Gastroesophageal sphincter (tissue), 2 donors: ENCODE measurements at regions not wholly inside any gene's neighbourhood (a gene's known extent, or its start where the extent isn't known, plus 50 kb on each side); places are given as distances from the start of the nearest gene placed in this dataset.

Experiments used
- EP300 ChIP-seq: sonication (generic); formaldehyde crosslinking; IDR thresholded peaks from one replicate; pipeline ENCODE4 v1.6.1; 2017; ENCODE audit warnings: antibody characterized with exemption, mild to moderate bottlenecking
- POLR2A ChIP-seq, 2 donors: fragments of 450-650 bp; IDR thresholded peaks; one replicate each; pipeline ENCODE4 v1.6.1; 2017; ENCODE audit warnings: antibody characterized with exemption in 2 of 2, mild to moderate bottlenecking in 2 of 2, moderate library complexity in 1 of 2

GRCh38 chr13:48876289-48876688 is 99.4 kb upstream of the FNDC3A start:
- TF ChIP-seq EP300, result no peak
- no peak for TF ChIP-seq POLR2A (IDR thresholded peaks at IDR 0.05)
